ENCODE measurements at regions not wholly inside any gene's neighbourhood (a gene's known extent, or its start where the extent isn't known, plus 50 kb on each side); places are given as distances from the start of the nearest gene placed in this dataset.

DNA sequence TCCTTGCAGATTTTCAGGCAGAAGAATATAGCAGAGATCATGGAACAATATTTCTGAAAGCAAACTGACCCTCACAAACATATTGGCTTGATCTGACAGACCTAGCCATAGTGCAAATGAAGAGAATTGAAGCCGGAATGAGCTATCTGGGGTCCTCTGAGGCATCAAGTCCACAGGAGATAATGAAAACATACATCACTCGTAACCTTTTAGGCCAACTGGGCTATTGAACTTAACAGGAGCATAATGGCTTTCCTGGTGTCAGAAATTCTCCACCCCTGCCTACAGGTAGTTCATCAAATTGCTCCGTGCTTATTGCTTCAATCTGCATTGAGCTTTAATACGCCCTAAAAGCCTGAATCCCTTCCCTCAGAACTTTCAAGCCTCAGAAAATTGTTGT lies 1414.6 kb upstream of the TENM4 start:
- TF ChIP-seq, protein P1, sequence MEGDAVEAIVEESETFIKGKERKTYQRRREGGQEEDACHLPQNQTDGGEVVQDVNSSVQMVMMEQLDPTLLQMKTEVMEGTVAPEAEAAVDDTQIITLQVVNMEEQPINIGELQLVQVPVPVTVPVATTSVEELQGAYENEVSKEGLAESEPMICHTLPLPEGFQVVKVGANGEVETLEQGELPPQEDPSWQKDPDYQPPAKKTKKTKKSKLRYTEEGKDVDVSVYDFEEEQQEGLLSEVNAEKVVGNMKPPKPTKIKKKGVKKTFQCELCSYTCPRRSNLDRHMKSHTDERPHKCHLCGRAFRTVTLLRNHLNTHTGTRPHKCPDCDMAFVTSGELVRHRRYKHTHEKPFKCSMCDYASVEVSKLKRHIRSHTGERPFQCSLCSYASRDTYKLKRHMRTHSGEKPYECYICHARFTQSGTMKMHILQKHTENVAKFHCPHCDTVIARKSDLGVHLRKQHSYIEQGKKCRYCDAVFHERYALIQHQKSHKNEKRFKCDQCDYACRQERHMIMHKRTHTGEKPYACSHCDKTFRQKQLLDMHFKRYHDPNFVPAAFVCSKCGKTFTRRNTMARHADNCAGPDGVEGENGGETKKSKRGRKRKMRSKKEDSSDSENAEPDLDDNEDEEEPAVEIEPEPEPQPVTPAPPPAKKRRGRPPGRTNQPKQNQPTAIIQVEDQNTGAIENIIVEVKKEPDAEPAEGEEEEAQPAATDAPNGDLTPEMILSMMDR (IDR thresholded peaks at IDR 0.05), result no peak
- TF ChIP-seq EZH2 (IDR thresholded peaks at IDR 0.05) (no peak), EZH2phosphoT487 (IDR thresholded peaks at IDR 0.05) (no peak)

Measured in neural progenitor cell (in vitro differentiated cells).